22Rv1 (cell line): ENCODE measurements at regions not wholly inside any gene's neighbourhood (a gene's known extent, or its start where the extent isn't known, plus 50 kb on each side); places are given as distances from the start of the nearest gene placed in this dataset.
"Not testable (repeated sequence)": the region's sequence is repeated elsewhere in the genome, so short reads cannot be mapped to it uniquely, and the experiment has no call there.

ENCODE experiments used
- H3K27ac ChIP-seq: fragments of 450-650 bp; 2 replicates; pipeline ENCODE4 v1.5.1; 2017
- CTCF ChIP-seq: fragments of 450-650 bp; IDR thresholded peaks from 2 replicates; pipeline ENCODE4 v1.5.1; 2017; ENCODE audit warnings: mild to moderate bottlenecking
- ZFX ChIP-seq: fragments of 450-650 bp; IDR thresholded peaks from 2 replicates; pipeline ENCODE4 v1.6.1; 2017; ENCODE audit warnings: antibody characterized with exemption, borderline replicate concordance

- no peak for TF ChIP-seq CTCF
- no peak for TF ChIP-seq ZFX
- no peak overlapping the region for H3K27ac ChIP-seq
Measured at GRCh38 chr13:59404331-59404730, 759.4 kb downstream of the DIAPH3 start.

GRCh38 chr13:59407251-59407650 lies 756.5 kb downstream of the DIAPH3 start:
- not testable (repeated sequence) for H3K27ac ChIP-seq

DNA sequence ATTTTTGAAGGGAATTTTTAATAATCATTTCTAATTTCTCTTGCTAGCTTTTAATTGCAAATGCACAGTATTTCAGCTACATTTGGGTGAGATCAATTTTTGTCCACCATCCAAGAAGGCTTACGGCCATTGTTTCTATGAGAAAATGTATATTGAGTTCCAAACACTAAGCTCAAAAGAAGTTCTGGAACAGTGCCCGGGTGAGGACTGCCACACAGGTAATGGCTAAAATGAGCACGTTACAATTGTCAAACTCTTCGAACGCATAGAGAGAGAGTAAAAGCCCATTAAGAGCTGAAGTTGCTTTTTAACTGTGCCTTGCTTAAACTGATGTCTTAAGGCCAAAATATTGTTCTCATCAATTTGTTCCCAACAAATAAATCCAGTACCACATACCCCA lies 755.0 kb downstream of the DIAPH3 start:
- TF ChIP-seq CTCF, result no peak
- no peak for TF ChIP-seq ZFX
- H3K27ac ChIP-seq, result no peak overlapping the region

DNA sequence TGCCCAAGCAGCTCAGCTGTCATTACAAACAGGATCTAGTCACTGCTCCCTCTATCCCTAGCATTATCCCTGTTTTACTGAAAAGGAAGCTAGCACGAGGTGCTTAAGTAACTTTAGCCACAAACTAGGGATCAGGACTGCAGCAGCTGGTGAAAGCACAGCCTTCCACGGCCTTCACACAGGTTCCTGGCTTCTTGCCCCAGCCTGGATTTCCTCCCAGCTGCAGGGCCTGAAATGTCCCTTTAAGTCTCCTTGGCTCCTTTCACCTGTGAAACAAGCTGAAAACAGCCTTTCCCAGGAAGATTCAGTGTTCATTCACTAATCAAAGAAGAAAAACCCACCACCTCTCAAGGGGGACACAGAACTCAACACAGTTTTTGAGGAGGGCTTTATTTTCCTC lies 754.5 kb downstream of the DIAPH3 start:
- TF ChIP-seq ZFX, result no peak
- TF ChIP-seq CTCF, result no peak
- no peak overlapping the region for H3K27ac ChIP-seq

- no peak overlapping the region for H3K27ac ChIP-seq
- TF ChIP-seq CTCF, result no peak
- no peak for TF ChIP-seq ZFX
Measured at GRCh38 chr13:59409634-59410200, 754.0 kb downstream of the DIAPH3 start.

GRCh38 chr13:59413126-59413525 lies 750.6 kb downstream of the DIAPH3 start:
- no peak overlapping the region for H3K27ac ChIP-seq
- TF ChIP-seq ZFX (no peak), CTCF (no peak)

GRCh38 chr13:59414006-59414405 lies 749.7 kb downstream of the DIAPH3 start:
- TF ChIP-seq ZFX (no peak), CTCF (no peak)

DNA sequence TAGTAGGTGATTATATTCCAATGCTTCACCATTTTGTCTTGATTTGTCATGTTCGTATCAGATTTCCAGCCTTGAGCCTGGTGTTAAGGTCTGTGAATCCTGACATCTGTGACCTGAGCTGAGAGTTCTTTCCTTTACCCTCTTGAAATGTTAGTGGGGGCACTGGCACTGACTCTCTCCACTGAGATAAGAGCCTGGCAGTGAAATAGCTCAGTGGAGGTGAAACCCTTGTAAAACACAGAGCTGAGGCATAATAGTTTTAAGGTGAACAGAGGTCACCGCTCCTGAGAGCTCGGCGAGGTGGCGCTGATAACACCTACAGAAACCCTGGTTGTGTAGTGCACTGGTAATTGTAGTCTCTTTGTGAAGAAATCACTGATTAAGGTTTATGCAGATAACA lies 748.2 kb downstream of the DIAPH3 start:
- no peak overlapping the region for H3K27ac ChIP-seq
- TF ChIP-seq CTCF (no peak), ZFX (no peak)

More at GRCh38 chr13:59414006-59414405, 749.7 kb downstream of the DIAPH3 start:
- no peak overlapping the region for H3K27ac ChIP-seq
